ENCODE measurements at regions not wholly inside any gene's neighbourhood (a gene's known extent, or its start where the extent isn't known, plus 50 kb on each side); places are given as distances from the start of the nearest gene placed in this dataset.
A peak's percentile ranks its signal among the peaks of the same experiment; 100 is the strongest.

- no peak for TF ChIP-seq HNF4A (conservative IDR thresholded peaks at IDR 0.05)
- TF ChIP-seq YY1 (IDR thresholded peaks at IDR 0.05) = no peak
- no peak for TF ChIP-seq RXRA (IDR thresholded peaks at IDR 0.05)
- no peak for TF ChIP-seq MAX (IDR thresholded peaks at IDR 0.05)
- no peak for TF ChIP-seq JUND (IDR thresholded peaks at IDR 0.05)
- no peak for TF ChIP-seq FOXA2 (IDR thresholded peaks at IDR 0.05)
- TF ChIP-seq RAD21 (IDR thresholded peaks at IDR 0.05) = no peak
- no peak for TF ChIP-seq GABPA (IDR thresholded peaks at IDR 0.05 in 1 of 2, conservative IDR thresholded peaks at IDR 0.05 in 1 of 2)
- no peak for TF ChIP-seq REST (IDR thresholded peaks at IDR 0.05)
- TF ChIP-seq, protein P1, sequence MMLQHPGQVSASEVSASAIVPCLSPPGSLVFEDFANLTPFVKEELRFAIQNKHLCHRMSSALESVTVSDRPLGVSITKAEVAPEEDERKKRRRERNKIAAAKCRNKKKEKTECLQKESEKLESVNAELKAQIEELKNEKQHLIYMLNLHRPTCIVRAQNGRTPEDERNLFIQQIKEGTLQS (IDR thresholded peaks at IDR 0.05) = no peak
- TF ChIP-seq NR2F2 (IDR thresholded peaks at IDR 0.05) = no peak
- TF ChIP-seq, protein P2, sequence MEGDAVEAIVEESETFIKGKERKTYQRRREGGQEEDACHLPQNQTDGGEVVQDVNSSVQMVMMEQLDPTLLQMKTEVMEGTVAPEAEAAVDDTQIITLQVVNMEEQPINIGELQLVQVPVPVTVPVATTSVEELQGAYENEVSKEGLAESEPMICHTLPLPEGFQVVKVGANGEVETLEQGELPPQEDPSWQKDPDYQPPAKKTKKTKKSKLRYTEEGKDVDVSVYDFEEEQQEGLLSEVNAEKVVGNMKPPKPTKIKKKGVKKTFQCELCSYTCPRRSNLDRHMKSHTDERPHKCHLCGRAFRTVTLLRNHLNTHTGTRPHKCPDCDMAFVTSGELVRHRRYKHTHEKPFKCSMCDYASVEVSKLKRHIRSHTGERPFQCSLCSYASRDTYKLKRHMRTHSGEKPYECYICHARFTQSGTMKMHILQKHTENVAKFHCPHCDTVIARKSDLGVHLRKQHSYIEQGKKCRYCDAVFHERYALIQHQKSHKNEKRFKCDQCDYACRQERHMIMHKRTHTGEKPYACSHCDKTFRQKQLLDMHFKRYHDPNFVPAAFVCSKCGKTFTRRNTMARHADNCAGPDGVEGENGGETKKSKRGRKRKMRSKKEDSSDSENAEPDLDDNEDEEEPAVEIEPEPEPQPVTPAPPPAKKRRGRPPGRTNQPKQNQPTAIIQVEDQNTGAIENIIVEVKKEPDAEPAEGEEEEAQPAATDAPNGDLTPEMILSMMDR (IDR thresholded peaks at IDR 0.05; ENCODE audit: low read depth, low read length, missing input control) = no peak
- TF ChIP-seq TAF1 (conservative IDR thresholded peaks at IDR 0.05) = no peak
- no peak for TF ChIP-seq FOXA1 (IDR thresholded peaks at IDR 0.05)
- no peak for TF ChIP-seq EGR1 (IDR thresholded peaks at IDR 0.05; ENCODE audit: low read depth in 2 of 2)
- TF ChIP-seq HNF4G (IDR thresholded peaks at IDR 0.05) = no peak
- no peak overlapping the region for H3K4me3 ChIP-seq (ENCODE audit: low read depth in 1 of 3, low read length in 3 of 3)
- DNase-seq (ENCODE audit: low spot score) = peak; percentile 26
- no peak overlapping the region for H3K27ac ChIP-seq (ENCODE audit: low read depth in 1 of 2, low read length in 2 of 2)
- no peaks in the 10 kb centered on the region for H3K4me1 ChIP-seq (ENCODE audit: control insufficient read depth in 4 of 4, insufficient read depth in 4 of 4, low read length in 3 of 4)
- no peaks in the 10 kb centered on the region for H3K27me3 ChIP-seq (ENCODE audit: control insufficient read depth in 4 of 4, insufficient read depth in 4 of 4, low read length in 3 of 4)
- H3K36me3 ChIP-seq (ENCODE audit: control insufficient read depth in 4 of 4, insufficient read depth in 3 of 4, low read depth in 1 of 4, low read length in 3 of 4) = no peaks in the 10 kb centered on the region
- H3K9me3 ChIP-seq (ENCODE audit: control insufficient read depth in 4 of 4, low read length in 3 of 4) = no peaks in the 10 kb centered on the region
- WGBS = 80% methylated on average over 15 of the region's 15 CpGs
- no peak overlapping the region for H3K9ac ChIP-seq (ENCODE audit: low read depth in 1 of 2, low read length in 2 of 2)
Measured at GRCh38 chr2:128776461-128777195, 458.0 kb upstream of the HS6ST1 start.

GRCh38 chr2:128777196-128778035 is 458.7 kb upstream of the HS6ST1 start:
- H3K27ac ChIP-seq (ENCODE audit: low read depth in 1 of 2, low read length in 2 of 2) = no peak overlapping the region
- TF ChIP-seq NR2F2 (IDR thresholded peaks at IDR 0.05) = no peak
- no peak for TF ChIP-seq SP1 (IDR thresholded peaks at IDR 0.05)
- no peak for TF ChIP-seq JUND (IDR thresholded peaks at IDR 0.05)
- TF ChIP-seq, protein P1 (IDR thresholded peaks at IDR 0.05) = no peak
- no peak for TF ChIP-seq RXRA (IDR thresholded peaks at IDR 0.05)
- TF ChIP-seq FOXA1 (IDR thresholded peaks at IDR 0.05) = no peak
- TF ChIP-seq RAD21 (IDR thresholded peaks at IDR 0.05) = no peak
- TF ChIP-seq MAX (IDR thresholded peaks at IDR 0.05) = no peak
- no peak for TF ChIP-seq EGR1 (IDR thresholded peaks at IDR 0.05; ENCODE audit: low read depth in 2 of 2)
- no peak for TF ChIP-seq ZBTB33 (IDR thresholded peaks at IDR 0.05)
- TF ChIP-seq HNF4G (IDR thresholded peaks at IDR 0.05) = no peak
- H3K4me3 ChIP-seq (ENCODE audit: low read depth in 1 of 3, low read length in 3 of 3) = no peak overlapping the region
- no peaks in the 10 kb centered on the region for H3K36me3 ChIP-seq (ENCODE audit: control insufficient read depth in 4 of 4, insufficient read depth in 3 of 4, low read depth in 1 of 4, low read length in 3 of 4)
- no peak overlapping the region for H3K9ac ChIP-seq (ENCODE audit: low read depth in 1 of 2, low read length in 2 of 2)
- peak; percentile 21 for DNase-seq (ENCODE audit: low spot score)
- no peaks in the 10 kb centered on the region for H3K9me3 ChIP-seq (ENCODE audit: control insufficient read depth in 4 of 4, low read length in 3 of 4)
- no peaks in the 10 kb centered on the region for H3K4me1 ChIP-seq (ENCODE audit: control insufficient read depth in 4 of 4, insufficient read depth in 4 of 4, low read length in 3 of 4)
- WGBS = 83% methylated on average over 20 of the region's 20 CpGs
- H3K27me3 ChIP-seq (ENCODE audit: control insufficient read depth in 4 of 4, insufficient read depth in 4 of 4, low read length in 3 of 4) = no peaks in the 10 kb centered on the region

Data from liver (tissue), 8 donors.